ENCODE measurements at regions not wholly inside any gene's neighbourhood (a gene's known extent, or its start where the extent isn't known, plus 50 kb on each side); places are given as distances from the start of the nearest gene placed in this dataset.
"Not testable (repeated sequence)": the region's sequence is repeated elsewhere in the genome, so short reads cannot be mapped to it uniquely, and the experiment has no call there.

DNA sequence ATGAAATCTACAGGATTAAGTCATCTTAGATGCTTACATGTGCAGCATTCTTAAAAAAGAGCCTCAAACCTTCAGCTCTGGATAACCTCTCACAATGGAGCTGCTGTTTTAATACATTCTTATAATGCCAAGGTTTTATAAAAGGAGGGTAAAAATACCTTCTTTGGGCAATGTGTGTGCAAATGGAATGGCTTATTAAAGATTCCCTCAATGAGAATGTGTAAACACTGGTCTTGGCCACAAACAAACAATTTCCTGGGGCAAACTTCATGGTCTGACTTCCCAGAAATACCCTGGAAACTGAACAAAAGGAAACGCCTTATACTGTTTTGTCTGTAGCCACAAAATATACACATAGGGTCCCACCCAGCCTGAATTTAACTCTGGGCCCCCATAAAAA is 148.6 kb upstream of the INTU start:
- Histone ChIP-seq H3K4me2 (no peak overlapping the region), H4K20me1 (no peaks in the 10 kb centered on the region), H3K9me3 (no peaks in the 10 kb centered on the region), H3K9ac (no peak overlapping the region), H3K27ac (no peak overlapping the region), H3K27me3 (no peaks in the 10 kb centered on the region), H3K4me1 (no peaks in the 10 kb centered on the region), H3K36me3 (no peaks in the 10 kb centered on the region), H3K4me3 (no peak overlapping the region)
- no peak for TF ChIP-seq Cebpa-rat (IDR thresholded peaks at IDR 0.05)

DNA sequence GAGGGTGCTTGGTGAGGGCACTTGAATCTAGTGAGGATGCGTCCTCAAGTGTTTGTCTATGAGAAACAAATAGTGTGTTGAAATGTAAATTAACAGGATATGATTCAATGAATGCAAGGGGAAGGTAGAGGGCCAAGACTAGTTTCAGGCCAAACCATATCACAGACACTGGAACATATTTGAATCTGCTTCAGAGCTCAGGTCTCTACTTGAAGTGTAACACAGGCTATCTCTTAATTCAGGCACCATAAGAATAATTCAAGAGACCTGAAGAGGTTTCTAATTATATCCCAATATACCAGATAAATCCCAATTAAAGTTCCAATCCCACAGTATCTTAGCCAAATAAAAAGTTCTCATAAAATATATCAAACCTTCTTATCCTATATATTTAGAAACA is 146.5 kb upstream of the INTU start:
- no peak for TF ChIP-seq Cebpa-rat (IDR thresholded peaks at IDR 0.05)

DNA sequence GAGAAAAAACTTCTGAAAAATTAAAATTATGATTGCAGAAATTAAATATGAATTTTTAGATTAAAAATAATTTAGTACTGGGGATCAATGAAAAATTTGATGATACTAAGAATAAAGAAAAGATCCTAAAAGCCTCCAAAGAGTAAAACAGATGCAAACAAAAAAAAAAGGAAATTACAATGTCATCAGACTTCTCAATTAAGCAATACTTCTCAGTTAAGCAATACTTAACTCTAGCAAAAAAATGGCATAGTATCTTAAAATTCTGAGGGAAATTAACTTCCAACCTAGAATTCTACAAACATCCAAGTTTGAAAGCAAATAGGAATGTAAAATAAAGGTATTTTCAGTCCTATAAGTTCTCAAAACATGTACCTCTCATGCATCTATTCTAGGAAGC is 141.2 kb upstream of the INTU start:
- H3K27me3 ChIP-seq = no peaks in the 10 kb centered on the region
- H3K27ac ChIP-seq = no peak overlapping the region
- H3K9me3 ChIP-seq = no peaks in the 10 kb centered on the region
- H3K4me1 ChIP-seq = no peaks in the 10 kb centered on the region
- no peak overlapping the region for H3K9ac ChIP-seq
- H3K4me3 ChIP-seq = no peak overlapping the region
- TF ChIP-seq Cebpa-rat (IDR thresholded peaks at IDR 0.05) = no peak
- H3K4me2 ChIP-seq = no peak overlapping the region
- no peaks in the 10 kb centered on the region for H4K20me1 ChIP-seq
- H3K36me3 ChIP-seq = no peaks in the 10 kb centered on the region

More for the DNA sequence above, 146.5 kb upstream of the INTU start:
- Histone ChIP-seq H3K4me1 (no peaks in the 10 kb centered on the region), H3K4me2 (no peak overlapping the region), H3K27ac (no peak overlapping the region), H3K27me3 (no peaks in the 10 kb centered on the region), H3K9me3 (no peaks in the 10 kb centered on the region), H3K4me3 (no peak overlapping the region), H3K9ac (no peak overlapping the region), H3K36me3 (no peaks in the 10 kb centered on the region), H4K20me1 (no peaks in the 10 kb centered on the region)

DNA sequence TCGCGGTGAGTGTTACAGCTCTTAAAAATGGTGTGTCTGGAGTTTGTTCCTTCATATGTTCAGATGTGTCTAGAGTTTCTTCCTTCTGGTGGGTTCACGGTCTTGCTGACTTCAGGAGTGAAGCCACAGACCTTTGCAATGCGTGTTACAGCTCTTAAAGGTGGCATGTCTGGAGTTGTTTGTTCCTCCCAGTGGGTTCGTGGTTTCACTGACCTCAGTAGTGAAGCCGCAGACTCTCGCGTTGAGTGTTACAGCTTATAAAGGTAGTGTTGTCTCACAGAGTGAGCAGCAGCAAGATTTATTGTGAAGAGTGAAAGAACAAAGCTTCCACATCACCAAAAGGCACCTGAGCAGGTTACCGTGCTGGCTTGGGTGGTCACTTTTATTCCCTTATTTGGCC is 135.9 kb upstream of the INTU start:
- not testable (repeated sequence) for H3K36me3 ChIP-seq, H3K4me1 ChIP-seq, H3K9ac ChIP-seq, H4K20me1 ChIP-seq, H3K9me3 ChIP-seq, H3K27ac ChIP-seq, H3K4me3 ChIP-seq, H3K4me2 ChIP-seq, H3K27me3 ChIP-seq

- H3K36me3 ChIP-seq = no peaks in the 10 kb centered on the region
- no peak for TF ChIP-seq Cebpa-rat (IDR thresholded peaks at IDR 0.05)
- no peak overlapping the region for H3K27ac ChIP-seq
- no peak overlapping the region for H3K4me3 ChIP-seq
- H4K20me1 ChIP-seq = no peaks in the 10 kb centered on the region
- no peaks in the 10 kb centered on the region for H3K4me1 ChIP-seq
- H3K4me2 ChIP-seq = no peak overlapping the region
- H3K27me3 ChIP-seq = no peaks in the 10 kb centered on the region
- no peak overlapping the region for H3K9ac ChIP-seq
- peaks cover 6% of the 10 kb centered on the region; the same call in 1 of the 2 replicates for H3K9me3 ChIP-seq
These were observed 134.4 kb upstream of the INTU start for GRCh38 chr4:127498366-127498765.

- Histone ChIP-seq H3K9ac (no peak overlapping the region), H3K27ac (no peak overlapping the region)
These were observed 132.5 kb upstream of the INTU start for GRCh38 chr4:127500242-127500641.

GRCh38 chr4:127501103-127501502 is 131.7 kb upstream of the INTU start:
- H3K27ac ChIP-seq = no peak overlapping the region
- TF ChIP-seq Cebpa-rat (IDR thresholded peaks at IDR 0.05) = no peak
- no peak overlapping the region for H3K4me3 ChIP-seq
- no peaks in the 10 kb centered on the region for H3K27me3 ChIP-seq
- no peaks in the 10 kb centered on the region for H3K36me3 ChIP-seq
- peaks cover 6% of the 10 kb centered on the region; the same call in 1 of the 2 replicates for H3K9me3 ChIP-seq
- H3K4me1 ChIP-seq = no peaks in the 10 kb centered on the region
- no peak overlapping the region for H3K4me2 ChIP-seq
- no peaks in the 10 kb centered on the region for H4K20me1 ChIP-seq
- no peak overlapping the region for H3K9ac ChIP-seq

More at GRCh38 chr4:127500242-127500641, 132.5 kb upstream of the INTU start:
- Histone ChIP-seq H3K9me3 (peaks cover 6% of the 10 kb centered on the region; the same call in 1 of the 2 replicates), H4K20me1 (no peaks in the 10 kb centered on the region), H3K27me3 (no peaks in the 10 kb centered on the region), H3K4me2 (no peak overlapping the region), H3K36me3 (no peaks in the 10 kb centered on the region), H3K4me3 (no peak overlapping the region), H3K4me1 (no peaks in the 10 kb centered on the region)
- no peak for TF ChIP-seq Cebpa-rat (IDR thresholded peaks at IDR 0.05)

DNA sequence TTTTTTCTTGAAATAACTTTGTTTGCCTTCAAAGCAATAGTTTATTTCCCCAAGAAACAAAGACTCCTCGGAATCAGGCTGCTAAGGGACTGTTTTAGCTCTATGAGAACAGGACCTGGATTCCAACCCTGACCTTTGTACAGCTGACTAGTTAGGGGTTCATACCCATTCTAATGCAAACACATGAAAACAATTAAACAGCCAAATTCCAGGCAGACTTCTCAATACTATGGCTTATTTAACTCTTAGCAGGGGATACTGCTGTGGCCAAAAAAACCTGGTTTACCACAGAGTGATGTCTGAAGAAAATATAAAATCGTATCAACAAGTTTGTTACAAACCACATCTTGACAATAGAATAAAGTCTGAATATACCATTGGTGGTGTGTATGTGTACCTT is 129.6 kb upstream of the INTU start:
- Histone ChIP-seq H3K9ac (no peak overlapping the region), H3K36me3 (no peaks in the 10 kb centered on the region), H3K4me1 (no peaks in the 10 kb centered on the region), H3K27me3 (no peaks in the 10 kb centered on the region), H4K20me1 (no peaks in the 10 kb centered on the region), H3K4me3 (no peak overlapping the region), H3K27ac (no peak overlapping the region), H3K4me2 (no peak overlapping the region), H3K9me3 (no peaks in the 10 kb centered on the region)
- TF ChIP-seq Cebpa-rat (IDR thresholded peaks at IDR 0.05) = no peak

GRCh38 chr4:127505203-127505602 is 127.6 kb upstream of the INTU start:
- no peak overlapping the region for H3K27ac ChIP-seq
- no peak for TF ChIP-seq Cebpa-rat (IDR thresholded peaks at IDR 0.05)
- no peaks in the 10 kb centered on the region for H3K4me1 ChIP-seq

GRCh38 chr4:127506283-127506682 is 126.5 kb upstream of the INTU start:
- no peak overlapping the region for H3K4me2 ChIP-seq
- H3K36me3 ChIP-seq = no peaks in the 10 kb centered on the region
- H3K4me1 ChIP-seq = no peaks in the 10 kb centered on the region
- H3K27me3 ChIP-seq = no peaks in the 10 kb centered on the region
- no peak overlapping the region for H3K9ac ChIP-seq
- H3K9me3 ChIP-seq = no peaks in the 10 kb centered on the region
- no peak overlapping the region for H3K4me3 ChIP-seq
- no peak for TF ChIP-seq Cebpa-rat (IDR thresholded peaks at IDR 0.05)
- H3K27ac ChIP-seq = no peak overlapping the region
- no peaks in the 10 kb centered on the region for H4K20me1 ChIP-seq

More at GRCh38 chr4:127505203-127505602, 127.6 kb upstream of the INTU start:
- Histone ChIP-seq H4K20me1 (no peaks in the 10 kb centered on the region), H3K36me3 (no peaks in the 10 kb centered on the region), H3K4me2 (no peak overlapping the region), H3K27me3 (no peaks in the 10 kb centered on the region), H3K4me3 (no peak overlapping the region), H3K9ac (no peak overlapping the region), H3K9me3 (no peaks in the 10 kb centered on the region)

GRCh38 chr4:127509155-127509554 is 123.6 kb upstream of the INTU start:
- H3K4me2 ChIP-seq = no peak overlapping the region
- H3K27me3 ChIP-seq = no peaks in the 10 kb centered on the region

GRCh38 chr4:127512672-127513071 is 120.1 kb upstream of the INTU start:
- H3K27me3 ChIP-seq, H3K4me2 ChIP-seq, H3K9ac ChIP-seq, H4K20me1 ChIP-seq, H3K9me3 ChIP-seq, H3K4me3 ChIP-seq, H3K4me1 ChIP-seq, H3K27ac ChIP-seq, H3K36me3 ChIP-seq: not testable (repeated sequence)

More at GRCh38 chr4:127509155-127509554, 123.6 kb upstream of the INTU start:
- Histone ChIP-seq H3K9ac (no peak overlapping the region), H4K20me1 (no peaks in the 10 kb centered on the region), H3K4me3 (no peak overlapping the region), H3K9me3 (no peaks in the 10 kb centered on the region), H3K27ac (no peak overlapping the region), H3K4me1 (no peaks in the 10 kb centered on the region), H3K36me3 (no peaks in the 10 kb centered on the region)
- no peak for TF ChIP-seq Cebpa-rat (IDR thresholded peaks at IDR 0.05)

DNA sequence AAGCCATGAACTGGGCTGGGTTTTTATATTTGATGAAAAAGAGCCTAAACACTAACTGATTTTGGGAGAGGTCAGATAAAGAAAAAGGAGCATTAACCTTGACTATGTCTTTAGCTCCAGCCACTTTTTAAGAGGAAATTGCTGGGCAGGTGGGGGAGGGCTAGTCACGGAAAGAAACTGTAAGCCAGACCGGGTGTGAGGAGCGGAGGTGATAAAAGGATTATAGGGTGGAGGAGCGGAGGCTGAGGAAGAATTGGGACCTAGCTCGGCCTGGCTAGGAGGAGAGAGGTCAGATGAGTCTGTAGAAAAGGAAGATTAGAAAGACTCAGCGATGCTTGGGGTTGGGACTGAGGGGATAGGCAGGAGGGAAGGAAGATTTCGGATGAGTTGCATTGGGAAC is 117.5 kb upstream of the INTU start:
- not testable (repeated sequence) for H4K20me1 ChIP-seq, H3K9ac ChIP-seq, H3K4me3 ChIP-seq, H3K9me3 ChIP-seq, H3K27me3 ChIP-seq, H3K4me2 ChIP-seq, H3K27ac ChIP-seq, H3K4me1 ChIP-seq, H3K36me3 ChIP-seq

Measured in BLaER1 (cell line).